ENCODE measurements at regions not wholly inside any gene's neighbourhood (a gene's known extent, or its start where the extent isn't known, plus 50 kb on each side); places are given as distances from the start of the nearest gene placed in this dataset.

DNA sequence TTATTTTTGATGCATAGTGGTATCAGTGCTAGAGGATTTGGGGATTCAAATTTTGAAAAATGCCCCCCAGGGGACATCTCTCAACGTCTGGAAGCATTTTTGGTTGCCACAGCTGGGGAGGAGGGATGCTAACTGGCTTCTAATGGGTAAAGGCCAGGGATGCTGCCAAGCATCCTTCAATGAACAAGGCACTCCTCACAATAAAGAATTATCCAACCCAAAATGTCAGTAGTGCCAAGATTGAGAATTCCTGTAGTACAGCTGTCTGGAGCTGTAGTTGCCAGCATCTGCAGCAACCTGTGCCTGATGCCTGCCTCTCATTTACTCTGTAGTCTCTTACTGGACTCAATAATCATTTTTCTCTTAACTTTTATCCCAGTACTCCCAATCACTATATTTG lies 53.5 kb downstream of the SEPTIN7 start:
- no peak for TF ChIP-seq GATA3 (IDR thresholded peaks at IDR 0.05; ENCODE audit: low read depth, low read length)
- TF ChIP-seq GATA2 (IDR thresholded peaks at IDR 0.05; ENCODE audit: low read depth, low read length): no peak

DNA sequence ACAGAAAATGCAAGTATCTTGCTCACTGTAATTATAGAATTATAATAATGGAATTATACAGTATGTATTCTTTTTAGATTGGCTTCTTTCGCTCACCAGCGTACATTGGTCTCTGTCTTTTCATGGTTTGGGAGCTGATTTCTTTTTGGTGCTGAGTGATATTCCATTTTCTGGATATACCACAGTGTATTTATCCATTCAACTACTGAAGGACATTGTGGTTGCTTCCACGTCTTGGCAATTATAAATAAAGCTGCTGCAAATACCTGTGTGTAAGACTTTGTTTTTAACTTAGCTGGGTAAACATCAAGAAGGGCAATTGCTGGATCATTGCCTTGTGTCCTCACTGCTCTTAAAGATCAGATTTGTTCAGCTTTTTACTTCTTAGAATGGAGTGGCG lies 55.3 kb downstream of the SEPTIN7 start:
- no peak for TF ChIP-seq GATA3 (IDR thresholded peaks at IDR 0.05; ENCODE audit: low read depth, low read length)
- TF ChIP-seq GATA2 (IDR thresholded peaks at IDR 0.05; ENCODE audit: low read depth, low read length): no peak

GRCh38 chr7:35860664-35861063 lies 59.8 kb downstream of the SEPTIN7 start:
- TF ChIP-seq GATA2 (IDR thresholded peaks at IDR 0.05; ENCODE audit: low read depth, low read length) (no peak), GATA3 (IDR thresholded peaks at IDR 0.05; ENCODE audit: low read depth, low read length) (no peak)

DNA sequence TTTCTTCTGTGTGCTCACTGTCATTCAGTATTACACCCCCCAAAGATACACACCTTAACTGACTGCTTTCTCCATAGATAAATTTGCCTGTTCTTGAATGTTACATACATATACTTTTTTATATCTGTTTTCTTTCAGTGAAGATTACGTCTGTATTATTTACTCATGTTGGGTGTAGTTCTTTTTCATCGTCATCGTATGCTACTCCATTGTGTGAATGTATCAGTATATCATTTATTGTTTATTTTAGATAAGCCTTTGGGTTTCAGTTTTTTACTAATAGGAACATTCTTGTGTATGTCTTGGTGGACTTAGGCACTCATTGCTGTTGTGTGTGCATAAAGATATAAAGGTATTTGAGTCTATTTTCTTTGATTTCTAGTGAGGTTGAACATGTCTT lies 64.4 kb downstream of the SEPTIN7 start:
- TF ChIP-seq GATA2 (IDR thresholded peaks at IDR 0.05; ENCODE audit: low read depth, low read length) (no peak), GATA3 (IDR thresholded peaks at IDR 0.05; ENCODE audit: low read depth, low read length) (no peak)

- TF ChIP-seq GATA2 (IDR thresholded peaks at IDR 0.05; ENCODE audit: low read depth, low read length) (no peak), GATA3 (IDR thresholded peaks at IDR 0.05; ENCODE audit: low read depth, low read length) (no peak)
These were observed 65.3 kb downstream of the SEPTIN7 start for GRCh38 chr7:35866186-35866585.

GRCh38 chr7:35869810-35870209 lies 69.0 kb downstream of the SEPTIN7 start:
- TF ChIP-seq GATA2 (IDR thresholded peaks at IDR 0.05; ENCODE audit: low read depth, low read length) (no peak), GATA3 (IDR thresholded peaks at IDR 0.05; ENCODE audit: low read depth, low read length) (no peak)

DNA sequence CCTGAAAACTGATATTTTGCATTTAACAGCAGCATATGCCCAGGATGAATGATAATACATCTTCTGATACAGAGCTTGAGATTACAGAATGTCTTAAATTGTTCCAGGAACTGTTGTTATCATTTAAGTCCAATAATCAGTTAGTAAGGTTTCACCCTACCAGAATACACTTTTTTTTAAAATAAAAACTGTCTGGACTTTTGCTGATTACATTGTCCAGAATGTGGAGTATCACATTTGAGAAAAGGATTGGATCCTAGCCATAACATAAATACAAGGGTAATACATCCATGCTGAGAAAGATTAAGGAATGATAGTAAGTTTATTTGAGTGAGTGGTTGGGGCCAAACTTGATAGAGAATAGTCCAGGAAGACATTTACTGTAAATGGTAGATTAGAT lies 71.0 kb downstream of the SEPTIN7 start:
- TF ChIP-seq GATA3 (IDR thresholded peaks at IDR 0.05; ENCODE audit: low read depth, low read length) (no peak), GATA2 (IDR thresholded peaks at IDR 0.05; ENCODE audit: low read depth, low read length) (no peak)

DNA sequence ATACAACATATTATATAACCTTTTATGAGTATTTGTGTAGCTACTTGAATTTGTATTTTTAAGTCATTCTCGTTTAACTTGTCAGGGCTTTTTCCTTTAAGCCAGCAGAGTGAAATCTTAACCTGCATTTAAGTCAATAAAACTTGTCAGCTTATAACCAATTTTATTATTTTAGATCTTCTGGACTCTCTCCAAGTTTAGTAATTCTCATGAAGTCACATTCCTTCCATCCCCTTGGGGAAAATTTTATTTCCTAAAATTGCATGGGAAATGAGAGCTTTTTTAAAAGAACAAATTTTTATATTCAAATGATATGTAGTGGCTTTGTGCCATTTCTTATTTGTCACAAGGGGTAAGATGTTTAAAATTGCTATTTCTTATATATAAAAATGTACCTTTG lies 74.0 kb downstream of the SEPTIN7 start:
- TF ChIP-seq GATA3 (IDR thresholded peaks at IDR 0.05; ENCODE audit: low read depth, low read length): no peak

DNA sequence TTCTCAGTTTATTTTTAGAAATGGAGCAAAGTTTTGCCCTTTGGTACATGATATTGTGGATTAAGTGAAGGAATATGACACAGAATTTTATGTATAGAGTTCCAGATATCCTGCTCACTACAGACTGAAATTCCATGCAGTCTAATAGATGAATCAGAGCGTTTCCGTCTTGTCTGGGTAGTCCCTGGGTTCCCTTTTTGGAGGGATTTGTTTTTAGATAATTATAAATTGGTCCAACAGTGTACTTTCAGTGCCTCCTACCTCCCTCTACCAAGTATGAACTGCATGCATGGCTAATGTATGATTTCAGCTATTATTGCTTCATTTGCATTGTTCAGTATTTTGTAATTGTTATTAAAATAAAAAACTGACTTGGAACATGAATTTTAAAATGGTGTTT lies 74.4 kb downstream of the SEPTIN7 start:
- TF ChIP-seq GATA3 (IDR thresholded peaks at IDR 0.05; ENCODE audit: low read depth, low read length) (no peak), GATA2 (IDR thresholded peaks at IDR 0.05; ENCODE audit: low read depth, low read length) (no peak)

GRCh38 chr7:35878351-35878750 lies 77.5 kb downstream of the SEPTIN7 start:
- TF ChIP-seq GATA3 (IDR thresholded peaks at IDR 0.05; ENCODE audit: low read depth, low read length) (no peak), GATA2 (IDR thresholded peaks at IDR 0.05; ENCODE audit: low read depth, low read length) (no peak)

DNA sequence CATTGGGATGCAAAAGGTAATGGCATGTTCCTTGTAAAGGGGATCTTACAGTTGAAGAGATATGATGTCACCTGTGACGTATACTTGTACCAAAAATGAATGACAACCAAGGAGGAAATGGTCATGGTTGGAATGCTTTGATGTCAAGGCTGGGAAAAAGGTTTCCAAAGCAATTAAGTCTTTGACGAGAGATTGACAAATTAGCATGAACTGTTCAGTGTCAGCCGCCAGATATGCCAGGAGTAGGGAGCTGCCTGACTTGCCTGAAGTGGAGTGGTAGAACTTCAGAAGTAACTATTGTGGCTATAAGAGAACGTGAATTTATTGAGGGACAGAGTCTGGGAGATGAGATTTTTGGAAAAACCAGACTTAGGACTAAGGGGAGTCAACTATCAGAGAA lies 88.1 kb downstream of the SEPTIN7 start:
- TF ChIP-seq GATA3 (IDR thresholded peaks at IDR 0.05; ENCODE audit: low read depth, low read length): no peak
- no peak for TF ChIP-seq GATA2 (IDR thresholded peaks at IDR 0.05; ENCODE audit: low read depth, low read length)

GRCh38 chr7:35889870-35890269 lies 89.0 kb downstream of the SEPTIN7 start:
- TF ChIP-seq GATA3 (IDR thresholded peaks at IDR 0.05; ENCODE audit: low read depth, low read length) (no peak), GATA2 (IDR thresholded peaks at IDR 0.05; ENCODE audit: low read depth, low read length) (no peak)

DNA sequence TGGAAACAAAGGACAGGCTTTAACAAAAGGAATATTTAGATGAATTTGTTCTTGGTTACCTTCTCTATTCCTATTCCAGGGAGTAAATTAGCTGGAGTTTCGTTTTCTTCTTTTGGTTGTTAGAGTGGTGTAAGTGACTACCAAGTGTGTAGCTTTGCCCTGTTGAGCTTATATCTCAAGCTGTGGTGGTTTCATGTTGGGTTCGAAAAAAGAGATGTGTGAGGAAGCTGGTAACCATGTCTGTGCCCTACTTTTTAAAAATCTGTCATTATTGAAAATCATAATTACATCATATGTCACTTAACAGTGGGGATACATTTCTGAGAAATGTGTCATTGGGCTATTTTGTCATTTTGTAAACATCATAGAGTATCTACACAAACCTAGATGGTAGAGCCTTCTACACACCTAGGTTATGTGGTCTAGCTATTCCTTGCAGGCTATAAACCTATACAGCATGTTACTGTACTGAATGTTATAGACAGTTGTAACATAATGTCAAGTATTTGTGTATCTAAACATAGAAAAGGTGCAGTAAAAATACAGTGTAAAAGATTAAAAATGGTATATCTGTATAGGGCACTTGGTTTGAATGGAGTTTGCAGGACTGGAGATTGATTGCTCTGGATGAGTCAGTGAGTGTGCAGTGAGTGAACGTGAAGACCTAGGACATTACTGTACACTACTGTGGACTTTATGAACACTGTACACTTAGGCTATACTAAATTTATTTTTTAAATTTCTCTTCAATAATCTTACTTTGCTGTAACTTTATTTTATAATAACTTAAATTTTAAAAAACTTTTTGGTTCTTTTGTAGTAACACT lies 90.4 kb downstream of the SEPTIN7 start:
- TF ChIP-seq GATA3 (IDR thresholded peaks at IDR 0.05; ENCODE audit: low read depth, low read length): no peak
- no peak for TF ChIP-seq GATA2 (IDR thresholded peaks at IDR 0.05; ENCODE audit: low read depth, low read length)

- TF ChIP-seq GATA2 (IDR thresholded peaks at IDR 0.05; ENCODE audit: low read depth, low read length): no peak
- no peak for TF ChIP-seq GATA3 (IDR thresholded peaks at IDR 0.05; ENCODE audit: low read depth, low read length)
These were observed 92.8 kb downstream of the SEPTIN7 start for GRCh38 chr7:35893649-35894048.

DNA sequence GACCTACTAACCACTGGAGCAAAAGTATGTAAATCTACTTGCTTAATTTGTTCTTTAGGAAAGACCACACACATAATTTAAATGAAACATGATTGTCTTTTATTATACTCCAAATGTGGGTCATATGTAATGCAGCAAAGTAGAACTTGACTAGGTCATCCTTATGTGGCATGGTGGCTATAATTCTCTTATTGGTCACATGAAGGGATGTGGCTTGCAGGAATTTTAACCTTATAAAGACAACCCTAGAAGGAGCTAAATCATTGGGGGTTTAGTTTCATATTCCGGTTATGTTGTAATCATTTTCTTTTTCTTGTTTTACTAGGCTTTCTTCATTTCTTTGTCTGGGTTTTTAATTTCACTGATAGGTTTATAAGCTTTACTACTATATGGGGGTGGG lies 93.9 kb downstream of the SEPTIN7 start:
- TF ChIP-seq GATA3 (IDR thresholded peaks at IDR 0.05; ENCODE audit: low read depth, low read length) (no peak), GATA2 (IDR thresholded peaks at IDR 0.05; ENCODE audit: low read depth, low read length) (no peak)

DNA sequence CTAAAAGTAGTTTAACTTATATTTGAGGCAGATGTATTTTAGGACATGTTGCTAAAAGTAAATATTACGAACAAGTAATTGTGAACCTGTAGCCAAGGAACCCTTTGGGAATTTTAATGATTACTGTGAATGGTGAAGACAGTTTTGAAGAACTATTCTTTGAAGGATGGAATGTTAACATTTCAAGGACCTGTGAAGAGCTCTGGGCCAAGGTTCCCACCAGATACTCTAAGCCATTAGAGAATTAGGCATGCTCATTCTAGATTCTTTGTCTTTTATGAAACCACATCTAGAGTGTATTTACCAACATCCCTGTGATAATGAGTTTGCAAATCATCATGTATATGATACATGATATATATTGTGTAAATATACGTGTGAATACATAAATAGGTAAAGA lies 99.8 kb downstream of the SEPTIN7 start:
- TF ChIP-seq GATA2 (IDR thresholded peaks at IDR 0.05; ENCODE audit: low read depth, low read length) (no peak), GATA3 (IDR thresholded peaks at IDR 0.05; ENCODE audit: low read depth, low read length) (no peak)
